Fibroblast of upper back skin (primary cell): ENCODE measurements at regions not wholly inside any gene's neighbourhood (a gene's known extent, or its start where the extent isn't known, plus 50 kb on each side); places are given as distances from the start of the nearest gene placed in this dataset.

Experiments used
- DNase-seq: peaks from one replicate; pipeline ENCODE4 v3.0.0-alpha.2; 2013

DNA sequence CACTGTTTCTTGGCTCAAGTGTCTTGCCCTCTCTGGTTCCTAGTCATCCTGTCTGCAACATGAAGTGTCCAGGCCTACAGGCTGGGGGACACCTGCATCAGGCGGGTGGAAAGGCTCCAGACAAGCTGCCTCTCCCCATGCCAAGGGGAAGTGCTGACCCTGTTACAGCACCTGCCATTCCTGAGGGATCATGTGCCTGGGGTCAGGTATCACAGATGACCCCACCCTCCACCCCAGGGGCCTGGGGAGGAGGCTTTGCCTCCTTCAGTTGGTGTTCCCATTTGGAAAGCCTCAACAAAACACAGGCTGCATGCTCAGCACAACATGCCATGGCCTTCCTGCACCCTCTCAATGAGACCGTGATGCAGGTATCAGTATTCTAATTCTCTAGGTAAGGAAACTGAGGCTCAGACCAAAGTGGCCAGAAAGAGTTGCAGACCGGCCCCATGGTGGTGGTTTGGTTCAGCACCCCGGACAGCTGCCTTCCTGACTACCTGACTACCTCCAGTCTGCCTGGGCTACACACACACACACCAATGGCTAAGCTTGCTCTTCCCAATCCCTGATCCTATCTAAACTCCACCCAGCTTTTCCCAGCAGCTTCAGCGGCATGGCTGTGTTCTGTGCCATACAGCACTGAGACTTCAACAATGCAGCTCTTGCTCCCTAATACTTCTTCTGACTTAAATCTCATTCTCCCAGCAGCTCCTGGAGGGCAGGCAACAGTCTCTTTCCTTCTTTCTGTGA is 69.7 kb upstream of the LINGO1 start:
- DNase-seq: peak; percentile 26

DNA sequence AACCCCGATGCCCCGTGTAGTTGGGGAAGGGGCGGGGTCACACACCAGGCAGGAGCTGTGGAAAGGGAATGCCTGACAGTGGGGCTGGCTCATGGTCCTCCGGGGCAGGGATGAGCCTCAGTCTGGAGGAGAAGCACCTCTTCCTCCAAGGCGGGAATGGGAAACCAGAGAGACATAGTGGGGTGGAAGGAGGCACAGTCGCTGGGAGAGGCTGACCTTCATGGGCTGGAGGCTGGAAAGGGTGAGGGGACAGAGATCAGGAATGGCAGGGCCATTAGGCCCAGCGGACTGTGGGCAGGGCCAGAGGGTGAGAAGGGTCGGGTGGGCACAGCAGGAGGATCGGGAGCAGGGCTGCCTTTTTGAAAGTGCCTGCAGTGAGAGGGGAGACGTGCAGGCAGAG is 65.8 kb upstream of the LINGO1 start:
- no peak for DNase-seq

DNA sequence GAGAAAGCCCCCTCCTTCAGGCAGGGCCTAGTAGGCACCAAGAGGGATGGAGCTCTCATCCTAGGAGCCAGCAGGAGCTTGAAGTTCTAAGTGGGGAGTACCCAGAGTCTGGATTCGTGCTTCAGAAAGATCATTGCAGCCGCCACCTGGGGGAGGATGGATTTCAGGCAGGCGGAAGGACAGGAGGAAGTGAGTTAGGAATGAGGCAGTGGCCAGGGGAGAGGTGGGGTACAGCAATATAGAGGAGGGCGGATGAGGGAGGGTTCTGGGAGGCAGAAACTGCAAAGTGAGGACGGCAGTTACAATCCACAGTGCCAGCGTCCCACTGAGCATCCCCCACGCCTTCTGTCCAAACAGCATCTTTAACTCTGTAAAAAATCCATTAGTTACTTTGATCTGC is 65.2 kb upstream of the LINGO1 start:
- no peak for DNase-seq

DNA sequence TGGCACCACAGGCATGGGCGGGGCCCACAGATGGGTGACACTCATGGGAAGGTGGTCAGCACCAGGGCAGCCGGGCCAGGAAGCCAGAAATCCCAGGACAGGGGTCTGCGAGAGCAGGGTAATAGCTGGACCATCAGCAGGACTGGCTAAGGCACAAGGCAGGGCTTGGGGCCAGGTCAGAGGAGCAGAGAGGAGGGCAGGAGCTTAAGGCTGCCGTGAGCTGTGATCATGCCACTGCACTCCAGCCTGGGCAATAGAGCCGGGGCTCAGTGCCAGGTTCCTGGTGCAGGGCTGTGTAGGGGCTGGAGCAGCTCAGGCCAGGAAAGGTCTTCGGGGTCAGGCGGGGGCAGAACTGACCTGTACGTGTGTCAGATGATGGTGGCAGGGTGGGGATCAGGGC is 64.2 kb upstream of the LINGO1 start:
- no peak for DNase-seq

DNA sequence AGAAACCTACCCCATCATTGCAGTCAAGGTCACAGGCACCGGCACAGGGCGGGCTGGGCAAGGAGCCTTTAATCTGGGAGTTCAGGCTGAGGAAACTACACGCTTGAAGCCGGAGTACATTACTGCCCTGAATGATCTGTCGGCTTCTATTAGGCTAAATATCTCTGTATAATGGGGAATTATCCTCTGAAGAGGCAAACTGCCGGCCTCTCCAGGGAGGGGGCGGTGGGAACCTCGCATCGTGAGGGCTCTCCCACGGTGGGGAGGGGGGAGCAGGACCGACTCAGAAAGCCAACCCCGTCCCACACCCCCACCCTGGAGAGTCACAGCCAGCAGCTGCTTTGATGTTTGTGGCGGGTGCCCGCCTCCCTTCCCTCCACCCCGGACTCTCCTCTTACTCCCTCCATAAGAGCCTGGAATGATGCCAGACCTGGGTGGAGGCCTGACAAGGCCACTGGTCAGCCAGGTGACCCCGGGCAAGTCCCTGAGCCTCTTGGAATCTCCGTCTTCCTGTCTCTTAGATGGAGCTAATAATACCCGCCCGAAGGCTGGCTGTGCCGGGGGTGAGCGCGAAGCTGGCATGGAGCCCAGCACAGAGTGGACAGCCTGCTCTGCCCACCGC is 63.4 kb upstream of the LINGO1 start:
- DNase-seq: no peak

DNA sequence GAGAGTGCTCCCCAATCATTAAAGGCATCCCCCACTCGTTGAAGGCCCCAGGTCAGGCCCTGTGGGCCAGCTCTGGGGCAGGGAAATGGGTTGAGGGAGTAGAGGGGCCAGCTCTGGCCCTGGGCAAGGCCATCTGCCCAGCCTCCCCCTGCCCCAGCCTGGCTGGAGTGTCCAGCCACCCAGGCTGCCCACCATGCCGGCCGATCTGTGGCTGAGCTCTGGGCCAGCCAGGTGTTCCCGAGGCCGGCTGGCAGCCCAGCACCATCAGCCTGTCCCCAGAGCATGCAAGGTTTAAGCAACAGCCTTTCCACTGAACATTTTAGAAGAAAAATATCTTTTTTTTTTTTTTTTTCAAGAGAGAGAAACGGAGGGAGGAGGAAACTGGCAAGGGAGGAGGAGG is 62.8 kb upstream of the LINGO1 start:
- DNase-seq: no peak

DNA sequence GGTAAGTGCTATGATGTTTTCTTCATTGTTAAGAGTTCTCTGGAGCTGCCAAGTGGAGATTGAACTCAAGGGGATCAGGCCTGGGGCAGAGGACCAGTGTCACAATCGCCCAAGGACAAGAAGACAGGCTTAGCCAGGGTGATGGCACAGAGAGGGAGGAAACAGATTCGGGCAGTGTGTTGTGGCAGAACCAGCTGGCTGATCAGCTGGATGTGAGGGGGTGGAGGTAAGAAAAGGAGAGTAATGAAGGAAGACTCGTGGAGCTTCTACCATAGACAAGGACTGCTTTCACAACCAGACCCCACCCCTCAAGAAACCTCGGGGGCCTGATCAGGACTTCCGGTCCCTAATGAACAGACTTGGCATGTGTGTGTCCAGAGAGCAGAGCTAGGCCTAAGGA is 60.9 kb upstream of the LINGO1 start:
- no peak for DNase-seq

DNA sequence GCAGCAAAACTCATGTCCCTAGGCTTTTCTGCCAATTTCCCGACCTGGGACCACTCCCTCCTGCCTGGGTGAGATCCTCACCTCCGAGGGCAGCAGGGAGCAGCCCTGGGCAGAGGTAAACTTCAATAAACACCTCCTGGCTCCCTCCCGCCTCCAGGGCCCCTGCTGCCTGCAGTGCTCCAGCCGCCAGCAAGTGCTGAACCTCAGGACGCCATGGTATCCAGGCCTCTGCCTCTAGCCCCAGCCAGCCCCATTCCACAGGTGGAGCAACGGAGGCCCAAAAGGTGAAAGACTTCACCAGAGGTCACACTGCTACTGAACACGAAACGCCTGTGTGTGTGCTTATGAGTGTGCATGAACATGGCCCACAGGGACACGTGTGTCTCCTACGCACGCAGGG is 59.9 kb upstream of the LINGO1 start:
- DNase-seq: no peak

DNA sequence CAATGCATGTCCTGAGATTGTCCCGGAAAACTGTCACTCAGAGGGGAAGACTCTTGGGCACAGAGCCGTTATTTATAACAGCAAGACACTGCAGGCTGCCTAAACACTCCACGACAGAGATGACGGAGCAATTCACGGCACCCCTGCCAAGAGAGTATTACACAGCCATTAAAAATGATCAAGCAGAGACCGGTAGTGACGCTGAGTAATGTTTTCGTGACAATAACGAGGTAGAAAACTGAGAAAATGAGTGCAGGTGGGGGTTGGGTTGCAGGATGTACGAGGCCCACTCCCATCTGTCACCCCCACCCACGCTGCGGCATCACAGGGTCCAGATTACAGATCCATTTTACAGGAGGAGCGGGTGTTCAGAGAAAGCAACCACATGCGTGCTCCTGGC is 58.9 kb upstream of the LINGO1 start:
- DNase-seq: no peak

DNA sequence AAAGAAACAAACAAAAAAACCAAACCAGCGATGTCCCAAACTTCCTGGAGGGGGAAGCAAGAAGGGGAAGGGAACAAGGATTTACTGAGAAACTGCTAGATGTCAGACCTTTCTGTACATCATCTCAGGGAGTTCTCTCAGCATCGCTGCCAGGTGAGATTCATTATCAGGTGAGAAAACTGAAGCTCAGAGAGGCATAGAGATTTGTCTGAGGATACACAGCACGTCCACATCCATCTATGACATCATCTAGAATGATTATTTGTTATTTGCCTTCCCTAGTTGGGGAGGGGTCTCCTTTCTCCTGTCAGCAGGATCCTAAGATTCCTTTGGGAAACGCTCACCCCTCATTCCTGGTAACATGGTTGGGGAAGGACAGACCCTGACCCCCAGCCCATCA is 57.1 kb upstream of the LINGO1 start:
- no peak for DNase-seq

DNA sequence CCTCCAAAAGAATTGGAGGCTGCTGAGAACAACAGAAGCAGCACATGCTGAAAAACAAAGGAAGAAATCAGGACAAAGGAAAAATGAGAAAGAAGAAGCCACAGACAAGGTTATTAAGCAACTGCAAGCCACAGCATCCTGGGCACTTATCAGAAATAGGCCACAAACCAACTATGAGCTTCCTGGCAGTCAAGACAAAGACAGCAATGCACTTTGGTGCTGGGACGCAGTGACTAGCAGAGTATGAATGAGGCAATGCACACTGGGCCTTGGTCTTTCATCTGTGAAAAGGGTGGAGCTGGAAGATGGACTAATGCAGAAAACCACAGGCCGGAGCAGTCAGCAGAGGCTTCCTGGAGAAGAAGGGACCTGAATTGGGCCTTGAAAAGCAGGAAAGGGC is 56.0 kb upstream of the LINGO1 start:
- no peak for DNase-seq

DNA sequence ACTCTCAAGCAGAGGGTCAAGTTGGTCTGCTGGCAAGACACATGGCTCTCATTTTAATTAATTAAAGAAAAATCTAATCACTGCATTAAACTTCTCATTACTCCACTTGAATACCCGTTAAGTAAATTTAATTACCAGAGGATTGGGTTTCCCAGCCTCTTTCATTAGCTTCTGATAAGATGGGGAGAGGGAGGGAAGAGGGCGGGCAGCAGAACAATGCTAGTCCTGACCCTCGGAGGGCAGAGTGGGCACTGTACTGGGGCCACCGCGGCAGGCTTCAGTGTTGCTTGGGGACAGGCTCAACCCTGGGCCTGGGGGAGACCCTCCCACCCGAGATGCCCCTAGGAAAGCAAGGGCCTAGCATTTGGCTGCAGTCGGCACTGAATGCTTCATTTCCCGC is 55.6 kb upstream of the LINGO1 start:
- DNase-seq: no peak

DNA sequence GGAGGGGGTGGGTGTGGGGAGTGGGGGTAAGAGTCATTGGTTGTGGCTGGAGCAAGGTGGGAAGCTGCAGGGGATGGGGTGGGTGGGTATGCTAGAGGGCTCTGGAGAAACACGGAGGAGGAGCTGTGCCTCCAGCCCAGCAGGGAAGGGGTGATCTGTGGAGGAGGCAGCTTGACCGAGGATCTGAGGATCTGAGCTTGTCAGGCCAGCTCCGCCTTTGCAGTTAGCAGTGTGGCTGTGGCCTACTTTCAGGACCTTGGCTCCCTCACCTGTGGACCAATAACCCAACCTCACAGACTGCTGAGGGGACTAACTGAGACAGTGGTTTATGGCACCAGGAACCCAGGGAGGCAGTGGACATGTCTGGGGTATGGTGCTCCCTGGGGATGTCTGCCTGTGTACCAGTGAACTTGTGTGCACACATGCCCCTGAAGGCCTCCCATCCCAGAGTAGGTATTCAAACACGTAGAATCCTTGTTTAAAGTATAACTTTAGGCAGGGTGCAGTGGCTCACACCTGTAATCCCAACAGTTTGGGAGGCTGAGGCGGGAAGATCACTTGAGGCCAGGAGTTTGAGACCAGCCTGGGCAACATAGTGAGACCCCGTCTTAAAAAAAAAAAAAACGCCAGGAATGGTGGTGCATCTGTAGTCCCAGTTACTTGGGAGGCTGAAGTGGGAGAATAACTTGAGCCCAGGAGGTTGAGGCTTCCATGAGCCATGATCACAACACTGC is 52.5 kb upstream of the LINGO1 start:
- no peak for DNase-seq

DNA sequence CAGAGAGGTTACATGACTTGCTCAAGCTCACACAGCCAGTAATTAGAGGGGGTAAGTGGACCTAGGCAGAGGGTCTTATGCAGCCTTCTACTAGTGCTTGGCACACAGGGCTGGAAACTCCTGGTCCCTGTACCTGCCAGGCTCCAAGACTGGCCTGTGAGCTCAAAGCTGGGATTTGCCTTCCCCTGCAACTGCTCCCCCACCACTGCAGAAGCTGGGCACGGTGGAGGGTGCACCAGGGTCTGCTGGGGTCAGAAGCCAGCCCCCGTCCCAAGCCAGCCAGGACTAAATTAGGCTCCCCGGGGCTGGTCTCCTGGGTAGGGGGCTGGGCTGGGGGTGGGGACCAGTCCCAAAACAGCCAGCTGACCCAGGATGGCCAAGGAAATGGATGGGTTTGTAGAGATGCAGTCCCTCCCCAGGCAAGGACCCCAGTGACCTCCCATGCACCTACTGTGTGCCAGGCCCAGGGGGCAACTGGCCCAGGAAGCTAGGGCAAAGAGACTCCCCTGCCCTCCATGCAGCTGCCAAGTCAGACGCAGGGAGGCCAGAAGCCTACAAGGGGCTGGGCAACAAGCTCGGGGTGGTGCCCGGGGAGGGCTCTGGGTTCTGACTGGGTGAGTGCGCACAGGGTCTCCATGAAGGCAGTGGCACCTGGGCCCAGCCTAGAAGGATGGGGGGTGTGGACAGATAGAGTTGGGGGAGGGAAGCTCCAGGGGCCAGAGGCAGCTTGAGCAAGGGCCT is 51.8 kb upstream of the LINGO1 start:
- DNase-seq: no peak

DNA sequence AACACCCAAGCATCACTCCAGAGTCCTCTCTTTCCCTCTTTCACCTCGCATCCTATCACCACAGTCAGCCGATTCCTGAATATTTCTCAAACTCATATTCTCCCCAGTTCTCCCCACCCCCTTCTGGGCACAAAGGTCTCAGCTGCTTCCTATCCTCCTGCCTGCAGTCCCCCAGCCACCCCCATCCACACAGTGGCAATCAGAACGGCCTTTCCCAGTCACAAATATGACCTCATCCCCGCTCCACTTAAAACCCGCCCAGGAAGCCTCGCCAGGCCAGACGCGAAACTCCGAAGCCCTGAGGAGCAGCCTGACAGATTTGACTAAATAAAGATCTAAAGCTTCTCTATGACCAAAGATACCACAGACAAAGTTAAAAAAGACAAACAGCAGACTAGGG is 49.9 kb upstream of the LINGO1 start:
- no peak for DNase-seq
